ENCODE measurements at regions not wholly inside any gene's neighbourhood (a gene's known extent, or its start where the extent isn't known, plus 50 kb on each side); places are given as distances from the start of the nearest gene placed in this dataset.

- no peak for DNase-seq
Observed at GRCh38 chr1:56215086-56215485, 364.3 kb downstream of the PLPP3 start.

- DNase-seq = no peak
Observed at GRCh38 chr1:56213068-56213467, 366.3 kb downstream of the PLPP3 start.

- DNase-seq = no peak
Observed at GRCh38 chr1:56212143-56212542, 367.2 kb downstream of the PLPP3 start.

- no peak for DNase-seq
Observed at GRCh38 chr1:56206391-56206790, 373.0 kb downstream of the PLPP3 start.

- DNase-seq = peak; percentile 43 to 59
Observed at GRCh38 chr1:56204206-56204605, 375.2 kb downstream of the PLPP3 start.

- no peak for DNase-seq
Observed at GRCh38 chr1:56202796-56203492, 376.4 kb downstream of the PLPP3 start.

GRCh38 chr1:56202186-56202585, 377.2 kb downstream of the PLPP3 start:
- no peak for DNase-seq

GRCh38 chr1:56200896-56201295, 378.5 kb downstream of the PLPP3 start:
- DNase-seq = peak in 1 of 2 experiments; percentile 21

GRCh38 chr1:56200442-56200841, 378.9 kb downstream of the PLPP3 start:
- peak; percentile 5 to 21 for DNase-seq

- DNase-seq = no peak
Observed at GRCh38 chr1:56199956-56200355, 379.4 kb downstream of the PLPP3 start.

- DNase-seq = no peak
Observed at GRCh38 chr1:56199061-56199460, 380.3 kb downstream of the PLPP3 start.

- DNase-seq = no peak
Observed at GRCh38 chr1:56197946-56198345, 381.4 kb downstream of the PLPP3 start.

- DNase-seq = no peak
Observed at GRCh38 chr1:56196839-56197238, 382.5 kb downstream of the PLPP3 start.

GRCh38 chr1:56194701-56195300, 384.6 kb downstream of the PLPP3 start:
- DNase-seq = no peak

- DNase-seq = no peak
Observed at GRCh38 chr1:56193656-56194055, 385.7 kb downstream of the PLPP3 start.

GRCh38 chr1:56191369-56191768, 388.0 kb downstream of the PLPP3 start:
- no peak for DNase-seq

GRCh38 chr1:56190806-56191365, 388.5 kb downstream of the PLPP3 start:
- no peak for DNase-seq

GRCh38 chr1:56189946-56190805, 389.2 kb downstream of the PLPP3 start:
- no peak for DNase-seq

- no peak for DNase-seq
Observed at GRCh38 chr1:56189454-56189853, 389.9 kb downstream of the PLPP3 start.

GRCh38 chr1:56188855-56189254, 390.5 kb downstream of the PLPP3 start:
- DNase-seq = no peak

- DNase-seq = no peak
Observed at GRCh38 chr1:56188221-56188620, 391.1 kb downstream of the PLPP3 start.

GRCh38 chr1:56187405-56187804, 392.0 kb downstream of the PLPP3 start:
- DNase-seq = no peak

GRCh38 chr1:56185493-56185892, 393.9 kb downstream of the PLPP3 start:
- no peak for DNase-seq

- DNase-seq = no peak
Observed at GRCh38 chr1:56183151-56183550, 396.2 kb downstream of the PLPP3 start.
